Vagina (tissue), 2 donors: ENCODE measurements at regions not wholly inside any gene's neighbourhood (a gene's known extent, or its start where the extent isn't known, plus 50 kb on each side); places are given as distances from the start of the nearest gene placed in this dataset.

Source experiments
- POLR2AphosphoS5 ChIP-seq, 2 donors: sonication (generic); formaldehyde crosslinking; IDR thresholded peaks; one replicate each; pipeline ENCODE4 v1.9.0; 2017; ENCODE audit warnings: antibody characterized with exemption in 2 of 2, mild to moderate bottlenecking in 2 of 2, low read depth in 1 of 2; ENCODE audit not compliant: insufficient read depth in 1 of 2
- TF ChIP-seq, protein P1 (sequence below), 3 experiments: fragments of 450-650 bp in 2 of 3; fragments of 200-600 bp in 1 of 3; sonication (generic) in 1 of 3; IDR thresholded peaks; one replicate each; pipeline ENCODE4 v1.5.1; 2017 to 2019; ENCODE audit warnings: antibody characterized with exemption in 3 of 3, mild to moderate bottlenecking in 2 of 3, moderate library complexity in 2 of 3

DNA sequence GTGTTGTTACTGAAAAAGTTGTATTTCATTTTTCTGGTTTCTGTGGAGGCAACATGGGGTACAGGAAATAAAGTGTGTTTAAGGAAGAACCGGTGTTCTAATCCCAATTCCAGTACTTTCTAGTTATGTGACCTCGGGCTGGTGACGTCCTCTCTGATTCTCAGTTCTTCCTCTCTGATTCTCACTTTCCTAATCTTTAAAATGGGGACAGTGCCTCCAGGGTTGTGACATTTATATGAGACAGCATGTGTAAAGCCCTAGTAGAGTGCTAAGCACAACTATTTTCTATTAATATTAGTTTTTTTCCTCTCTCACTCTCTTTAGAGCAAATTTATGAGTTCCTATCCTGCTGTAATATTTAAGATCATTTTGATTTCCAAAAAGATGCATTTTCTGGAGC is 50.9 kb upstream of the PTPDC1 start:
- TF ChIP-seq, protein P1, sequence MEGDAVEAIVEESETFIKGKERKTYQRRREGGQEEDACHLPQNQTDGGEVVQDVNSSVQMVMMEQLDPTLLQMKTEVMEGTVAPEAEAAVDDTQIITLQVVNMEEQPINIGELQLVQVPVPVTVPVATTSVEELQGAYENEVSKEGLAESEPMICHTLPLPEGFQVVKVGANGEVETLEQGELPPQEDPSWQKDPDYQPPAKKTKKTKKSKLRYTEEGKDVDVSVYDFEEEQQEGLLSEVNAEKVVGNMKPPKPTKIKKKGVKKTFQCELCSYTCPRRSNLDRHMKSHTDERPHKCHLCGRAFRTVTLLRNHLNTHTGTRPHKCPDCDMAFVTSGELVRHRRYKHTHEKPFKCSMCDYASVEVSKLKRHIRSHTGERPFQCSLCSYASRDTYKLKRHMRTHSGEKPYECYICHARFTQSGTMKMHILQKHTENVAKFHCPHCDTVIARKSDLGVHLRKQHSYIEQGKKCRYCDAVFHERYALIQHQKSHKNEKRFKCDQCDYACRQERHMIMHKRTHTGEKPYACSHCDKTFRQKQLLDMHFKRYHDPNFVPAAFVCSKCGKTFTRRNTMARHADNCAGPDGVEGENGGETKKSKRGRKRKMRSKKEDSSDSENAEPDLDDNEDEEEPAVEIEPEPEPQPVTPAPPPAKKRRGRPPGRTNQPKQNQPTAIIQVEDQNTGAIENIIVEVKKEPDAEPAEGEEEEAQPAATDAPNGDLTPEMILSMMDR (IDR thresholded peaks at IDR 0.05): no peak
- TF ChIP-seq POLR2AphosphoS5 (IDR thresholded peaks at IDR 0.05; ENCODE audit: insufficient read depth in 1 of 2, low read depth in 1 of 2): no peak
